NCI-H345 (cell line): ENCODE measurements at regions not wholly inside any gene's neighbourhood (a gene's known extent, or its start where the extent isn't known, plus 50 kb on each side); places are given as distances from the start of the nearest gene placed in this dataset.
"Not testable (repeated sequence)": the region's sequence is repeated elsewhere in the genome, so short reads cannot be mapped to it uniquely, and the experiment has no call there.

Experiments
- DNase-seq: peaks from one replicate; lab custom pipeline; 2025; lab: John Stamatoyannopoulos, UW

DNA sequence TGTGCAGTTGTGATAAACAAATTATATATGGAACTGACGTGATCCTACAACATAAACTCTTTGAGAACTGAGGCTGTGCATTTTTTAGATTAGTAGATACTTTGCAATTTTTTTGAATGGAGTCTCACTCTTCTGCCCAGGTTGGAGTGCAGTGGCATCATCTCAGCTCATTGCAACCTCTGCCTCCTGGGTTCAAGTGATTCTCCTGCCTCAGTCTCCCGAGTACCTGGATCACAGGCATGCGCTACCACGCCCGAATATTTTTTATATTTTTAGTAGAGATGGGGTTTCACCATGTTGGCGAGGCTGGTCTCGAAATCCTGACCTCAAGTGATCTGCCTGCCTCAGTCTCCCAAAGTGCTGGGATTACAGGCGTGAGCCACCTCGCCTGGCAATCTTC, 145.9 kb downstream of the POTEH start:
- not testable (repeated sequence) for DNase-seq

DNA sequence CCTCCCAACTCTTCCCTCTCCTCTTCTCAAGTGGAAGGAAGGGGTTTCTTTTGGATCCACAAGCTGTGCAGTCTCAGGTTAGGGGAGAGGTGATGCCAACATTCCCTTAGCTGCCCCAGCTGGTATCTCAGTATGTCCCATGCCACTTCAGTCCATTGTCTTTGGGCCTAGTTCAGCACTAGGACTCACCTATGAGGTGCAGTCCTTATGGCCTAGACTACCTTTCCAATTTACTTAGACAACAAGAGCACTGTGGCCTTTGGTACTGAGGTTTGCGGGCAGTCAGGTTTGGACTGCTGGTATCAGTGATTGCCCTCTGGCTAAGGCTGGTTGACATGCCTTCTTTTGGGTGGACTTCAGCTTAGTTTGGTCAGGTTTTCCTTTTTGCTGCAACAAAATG, 159.9 kb downstream of the POTEH start:
- DNase-seq, result not testable (repeated sequence)

- DNase-seq, result not testable (repeated sequence)
Measured at GRCh38 chr22:15853716-15854373, 164.0 kb downstream of the POTEH start.

DNA sequence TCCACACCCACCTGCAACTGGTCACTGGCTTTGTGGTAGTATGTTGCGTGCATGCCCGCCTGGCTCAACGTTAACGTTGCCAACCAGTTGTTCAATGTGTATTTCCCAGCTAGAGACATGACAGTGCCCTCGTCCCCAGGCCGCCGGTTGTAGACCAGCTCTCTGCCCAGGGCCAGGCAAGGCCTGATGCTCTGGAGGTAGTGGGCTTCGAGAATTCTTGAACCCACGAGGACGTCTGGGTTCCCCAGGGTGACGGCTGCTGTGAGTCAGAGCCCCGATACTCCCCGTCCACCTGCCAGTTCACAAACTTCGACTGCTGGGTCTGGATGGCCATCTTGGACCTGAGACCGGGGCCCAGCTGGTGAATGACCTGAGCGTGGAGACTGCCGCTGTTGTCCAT, 164.6 kb downstream of the POTEH start:
- DNase-seq, result not testable (repeated sequence)

GRCh38 chr22:15854978-15855377, 165.2 kb downstream of the POTEH start:
- not testable (repeated sequence) for DNase-seq

GRCh38 chr22:15880926-15881325, 191.1 kb downstream of the POTEH start:
- not testable (repeated sequence) for DNase-seq

DNA sequence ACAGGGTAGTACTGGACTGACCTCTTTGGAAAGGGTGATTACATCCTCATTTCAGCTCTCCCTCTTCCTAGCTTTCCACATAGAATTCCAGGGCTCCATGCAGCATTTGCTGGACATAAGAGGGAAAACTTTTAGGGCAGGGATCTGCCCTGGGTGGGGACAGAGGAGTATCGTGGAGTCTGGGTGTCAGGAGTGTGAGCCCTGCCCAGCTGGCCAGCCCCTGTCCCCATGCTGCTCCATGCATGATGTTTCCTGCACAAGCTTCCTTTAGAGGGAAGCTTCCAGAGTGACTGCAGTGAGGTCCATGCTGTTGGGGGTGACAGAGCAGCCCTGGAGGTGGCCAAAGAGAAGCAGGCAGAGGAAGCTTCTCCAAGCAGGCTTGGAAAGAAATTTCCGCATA, 214.5 kb downstream of the POTEH start:
- DNase-seq, result not testable (repeated sequence)

DNA sequence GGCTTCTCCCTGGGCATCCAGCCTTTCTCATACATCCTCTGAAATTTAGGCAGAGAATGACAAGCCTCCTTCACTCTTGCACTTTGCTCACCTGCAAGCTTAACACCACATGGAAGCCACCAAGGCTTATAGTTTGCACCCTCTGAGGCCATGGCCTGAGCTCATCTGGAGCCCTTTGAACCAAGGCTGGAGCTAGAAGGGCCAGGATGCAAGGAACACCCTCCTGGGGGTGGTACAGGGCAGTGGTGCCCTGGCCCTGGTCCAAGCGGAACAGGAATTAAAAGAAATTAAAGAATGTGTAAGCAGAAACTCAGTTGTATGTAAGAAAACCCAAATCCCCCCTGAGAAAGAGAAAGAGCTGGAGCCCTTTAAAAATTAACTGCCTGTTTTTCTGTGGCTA, 221.9 kb downstream of the POTEH start:
- DNase-seq, result not testable (repeated sequence)

DNA sequence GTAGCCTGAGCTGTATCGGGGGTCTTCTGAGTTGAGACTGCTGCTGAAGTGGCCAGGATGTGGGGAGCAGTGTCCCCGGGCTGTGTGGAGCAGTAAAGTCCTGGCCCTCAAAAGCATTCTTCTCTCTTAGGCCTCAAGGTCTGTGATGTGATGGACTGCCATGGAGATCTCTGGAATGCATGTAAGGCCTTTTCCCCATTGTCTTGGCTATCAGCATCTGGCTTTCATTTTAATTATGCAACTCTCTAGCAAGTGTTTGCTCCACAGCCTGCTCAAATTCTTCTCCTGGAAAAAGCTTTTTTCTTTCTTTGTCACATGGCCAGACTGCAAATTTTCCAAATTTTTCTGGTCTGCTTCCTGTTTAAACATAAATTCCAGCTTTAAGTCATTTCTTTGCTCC, 229.3 kb downstream of the POTEH start:
- not testable (repeated sequence) for DNase-seq

DNA sequence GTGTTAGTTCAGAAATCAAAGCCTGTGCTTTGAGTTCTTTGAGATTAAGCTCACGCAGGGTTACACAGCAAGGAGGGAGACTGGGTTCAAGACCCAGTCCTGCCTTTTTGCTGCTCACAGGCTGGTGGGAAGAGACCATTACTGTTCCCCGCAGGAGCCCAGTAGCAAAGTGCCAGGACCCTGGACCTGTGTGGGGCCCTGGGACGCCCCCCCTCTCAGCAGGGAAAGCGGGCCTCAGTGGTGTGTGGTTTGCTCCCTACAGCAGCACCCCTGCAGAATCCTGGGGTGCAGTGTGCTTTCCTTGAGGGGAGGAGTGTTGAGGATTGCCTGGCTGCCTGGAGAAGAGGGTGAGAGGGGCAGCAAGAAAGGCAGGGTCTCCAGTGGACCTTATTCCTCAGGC, 231.1 kb downstream of the POTEH start:
- DNase-seq, result not testable (repeated sequence)

- DNase-seq, result not testable (repeated sequence)
Measured at GRCh38 chr22:15922132-15922531, 232.3 kb downstream of the POTEH start.

GRCh38 chr22:15922666-15923065, 232.8 kb downstream of the POTEH start:
- not testable (repeated sequence) for DNase-seq

- DNase-seq, result not testable (repeated sequence)
Measured at GRCh38 chr22:15924820-15925219, 235.0 kb downstream of the POTEH start.

- DNase-seq, result not testable (repeated sequence)
Measured at GRCh38 chr22:15927172-15927571, 237.3 kb downstream of the POTEH start.
